OCI-LY1 (cell line): ENCODE measurements at regions not wholly inside any gene's neighbourhood (a gene's known extent, or its start where the extent isn't known, plus 50 kb on each side); places are given as distances from the start of the nearest gene placed in this dataset.

Experiments used
- H2AFZ ChIP-seq: fragments of 200-600 bp; sonication (generic), shearing (Covaris generic); 2 replicates; pipeline ENCODE4 v1.6.0; 2014; ENCODE audit warnings: antibody characterized with exemption, mild to moderate bottlenecking, low read length
- H3F3A ChIP-seq: fragments of 200-600 bp; sonication (generic), shearing (Covaris generic); 2 replicates; pipeline ENCODE4 v1.6.0; 2014; ENCODE audit warnings: mild to moderate bottlenecking, antibody characterized with exemption, low read length, moderate library complexity; ENCODE audit not compliant: insufficient read depth
- H3K27ac ChIP-seq: fragments of 200-600 bp; sonication (generic); 2 replicates; pipeline ENCODE4 v1.5.1; 2014; ENCODE audit warnings: low read length, mixed run types, mild to moderate bottlenecking, low read depth; ENCODE audit not compliant: poor library complexity, severe bottlenecking
- H3K27me3 ChIP-seq: fragments of 200-600 bp; sonication (generic); 2 replicates; pipeline ENCODE4 v1.6.0; 2014; ENCODE audit warnings: antibody characterized with exemption, mild to moderate bottlenecking, low read length, moderate library complexity; ENCODE audit not compliant: insufficient read depth
- H3K36me3 ChIP-seq: fragments of 200-600 bp; sonication (generic); 2 replicates; pipeline ENCODE4 v1.6.1; 2014; ENCODE audit warnings: mild to moderate bottlenecking, antibody characterized with exemption, low read length, moderate library complexity, mixed read lengths; ENCODE audit not compliant: insufficient read depth
- H3K4me1 ChIP-seq: fragments of 200-600 bp; sonication (generic); 2 replicates; pipeline ENCODE4 v1.5.1; 2014; ENCODE audit warnings: mild to moderate bottlenecking, low read length, moderate library complexity; ENCODE audit not compliant: insufficient read depth, severe bottlenecking
- H3K4me2 ChIP-seq: fragments of 200-600 bp; sonication (generic), shearing (Covaris generic); 2 replicates; pipeline ENCODE4 v1.6.1; 2014; ENCODE audit warnings: low read length
- H3K4me3 ChIP-seq: fragments of 200-600 bp; sonication (generic); 2 replicates; pipeline ENCODE4 v1.5.1; 2014; ENCODE audit warnings: low read length, low read depth, mild to moderate bottlenecking, mixed read lengths; ENCODE audit not compliant: poor library complexity, severe bottlenecking
- H3K79me2 ChIP-seq: fragments of 200-600 bp; shearing (Covaris generic); 2 replicates; pipeline ENCODE4 v1.6.1; 2016; ENCODE audit warnings: mixed run types, low read length, mixed read lengths; ENCODE audit not compliant: insufficient read depth
- H3K9ac ChIP-seq: fragments of 200-600 bp; sonication (generic), shearing (Covaris generic); 2 replicates; pipeline ENCODE4 v1.6.1; 2014; ENCODE audit warnings: mild to moderate bottlenecking, low read length, mixed read lengths
- H3K9me2 ChIP-seq: fragments of 200-600 bp; sonication (generic), shearing (Covaris generic); 2 replicates; pipeline ENCODE4 v1.6.1; 2014; ENCODE audit warnings: low read depth, mild to moderate bottlenecking, low read length, mixed read lengths
- H3K9me3 ChIP-seq: fragments of 200-600 bp; shearing (Covaris generic); 2 replicates; pipeline ENCODE4 v1.6.1; 2014; ENCODE audit warnings: low read length, mixed read lengths
- H4K20me1 ChIP-seq: fragments of 200-600 bp; sonication (generic), shearing (Covaris generic); 2 replicates; pipeline ENCODE4 v1.6.0; 2016; ENCODE audit warnings: mild to moderate bottlenecking, low read length; ENCODE audit not compliant: insufficient read depth
- EZH2 ChIP-seq: fragments of 200-600 bp; sonication (generic), shearing (Covaris generic); IDR thresholded peaks from 2 replicates; pipeline ENCODE4 v1.8.0; 2017; ENCODE audit warnings: borderline replicate concordance, mixed run types, mild to moderate bottlenecking, antibody characterized with exemption, low read length, moderate library complexity, mixed read lengths
- TF ChIP-seq, protein P1 (sequence below): fragments of 200-600 bp; sonication (generic), shearing (Covaris generic); IDR thresholded peaks from 2 replicates; pipeline ENCODE4 v1.5.1; 2017; ENCODE audit warnings: mild to moderate bottlenecking, antibody characterized with exemption, low read length, moderate library complexity, mixed read lengths

GRCh38 chr1:191943684-191944083, 214.6 kb upstream of the RGS18 start:
- no peaks in the 10 kb centered on the region for H3K9me2 ChIP-seq
- no peak overlapping the region for H2AFZ ChIP-seq
- H3K36me3 ChIP-seq, result no peaks in the 10 kb centered on the region

GRCh38 chr1:191953526-191953925, 204.7 kb upstream of the RGS18 start:
- no peak for TF ChIP-seq EZH2
- TF ChIP-seq, protein P1, sequence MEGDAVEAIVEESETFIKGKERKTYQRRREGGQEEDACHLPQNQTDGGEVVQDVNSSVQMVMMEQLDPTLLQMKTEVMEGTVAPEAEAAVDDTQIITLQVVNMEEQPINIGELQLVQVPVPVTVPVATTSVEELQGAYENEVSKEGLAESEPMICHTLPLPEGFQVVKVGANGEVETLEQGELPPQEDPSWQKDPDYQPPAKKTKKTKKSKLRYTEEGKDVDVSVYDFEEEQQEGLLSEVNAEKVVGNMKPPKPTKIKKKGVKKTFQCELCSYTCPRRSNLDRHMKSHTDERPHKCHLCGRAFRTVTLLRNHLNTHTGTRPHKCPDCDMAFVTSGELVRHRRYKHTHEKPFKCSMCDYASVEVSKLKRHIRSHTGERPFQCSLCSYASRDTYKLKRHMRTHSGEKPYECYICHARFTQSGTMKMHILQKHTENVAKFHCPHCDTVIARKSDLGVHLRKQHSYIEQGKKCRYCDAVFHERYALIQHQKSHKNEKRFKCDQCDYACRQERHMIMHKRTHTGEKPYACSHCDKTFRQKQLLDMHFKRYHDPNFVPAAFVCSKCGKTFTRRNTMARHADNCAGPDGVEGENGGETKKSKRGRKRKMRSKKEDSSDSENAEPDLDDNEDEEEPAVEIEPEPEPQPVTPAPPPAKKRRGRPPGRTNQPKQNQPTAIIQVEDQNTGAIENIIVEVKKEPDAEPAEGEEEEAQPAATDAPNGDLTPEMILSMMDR, result no peak
- Histone ChIP-seq H3K4me3 (no peak overlapping the region), H3K36me3 (no peaks in the 10 kb centered on the region), H3K9me2 (no peaks in the 10 kb centered on the region), H3K27me3 (no peaks in the 10 kb centered on the region), H3K4me2 (no peak overlapping the region), H3K4me1 (no peaks in the 10 kb centered on the region), H2AFZ (no peak overlapping the region), H3K9ac (no peak overlapping the region), H3F3A (no peaks in the 10 kb centered on the region), H4K20me1 (no peaks in the 10 kb centered on the region), H3K79me2 (no peaks in the 10 kb centered on the region), H3K27ac (no peak overlapping the region), H3K9me3 (no peaks in the 10 kb centered on the region)

More at GRCh38 chr1:191943684-191944083, 214.6 kb upstream of the RGS18 start:
- Histone ChIP-seq H3K4me1 (no peaks in the 10 kb centered on the region), H3K9me3 (no peaks in the 10 kb centered on the region), H3K4me3 (no peak overlapping the region), H3F3A (no peaks in the 10 kb centered on the region), H4K20me1 (no peaks in the 10 kb centered on the region), H3K27ac (no peak overlapping the region), H3K79me2 (no peaks in the 10 kb centered on the region), H3K4me2 (no peak overlapping the region), H3K27me3 (no peaks in the 10 kb centered on the region), H3K9ac (no peak overlapping the region)
- TF ChIP-seq, protein P1, result no peak
- TF ChIP-seq EZH2, result no peak

DNA sequence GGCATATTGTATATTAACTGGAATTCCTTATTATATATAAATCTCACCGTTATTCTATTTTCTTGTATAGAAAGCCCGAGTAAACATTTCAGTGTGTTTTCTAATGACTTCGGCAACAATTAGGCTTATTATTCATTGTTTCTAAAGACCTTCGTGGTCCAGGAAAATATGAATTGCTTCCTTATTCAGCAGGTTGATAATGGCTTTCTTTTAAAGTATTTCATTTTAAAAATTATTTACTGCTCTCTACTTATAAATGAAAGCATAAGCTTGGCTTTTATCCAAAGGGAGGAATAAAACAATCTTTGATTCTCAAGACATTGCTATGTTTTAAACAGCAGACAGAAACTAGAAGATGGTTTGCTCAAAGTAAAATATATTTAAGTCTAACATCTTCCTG, 198.4 kb upstream of the RGS18 start:
- Histone ChIP-seq H2AFZ (no peak overlapping the region), H4K20me1 (no peaks in the 10 kb centered on the region), H3K9me3 (no peaks in the 10 kb centered on the region), H3K4me1 (no peaks in the 10 kb centered on the region), H3K27me3 (no peaks in the 10 kb centered on the region), H3K9ac (no peak overlapping the region), H3K36me3 (no peaks in the 10 kb centered on the region), H3F3A (no peaks in the 10 kb centered on the region), H3K9me2 (no peaks in the 10 kb centered on the region), H3K79me2 (no peaks in the 10 kb centered on the region), H3K27ac (no peak overlapping the region), H3K4me3 (no peak overlapping the region), H3K4me2 (no peak overlapping the region)
- no peak for TF ChIP-seq EZH2
- TF ChIP-seq, protein P1, result no peak
